CD4-positive, alpha-beta memory T cell (primary cell): ENCODE measurements at regions not wholly inside any gene's neighbourhood (a gene's known extent, or its start where the extent isn't known, plus 50 kb on each side); places are given as distances from the start of the nearest gene placed in this dataset.

ENCODE experiments used
- CTCF ChIA-PET: fragments of 350-600 bp; sonication (Branson Sonifier 250); formaldehyde crosslinking; loops from one replicate; lab custom pipeline; 2021; ENCODE audit warnings: inconsistent platforms; ENCODE audit not compliant: partially characterized antibody; lab: Charles Lee
- POLR2A ChIA-PET: fragments of 350-600 bp; sonication (Branson Sonifier 250); formaldehyde crosslinking; loops from one replicate; lab custom pipeline; 2021; ENCODE audit not compliant: partially characterized antibody; lab: Charles Lee
- DNase-seq, 5 donors: peaks; one replicate each; pipeline versions ENCODE4 v3.0.0 to v3.0.0-alpha.2; 2020 to 2022; ENCODE audit warnings: mixed read lengths in 1 of 5
- H3K27ac ChIP-seq: one replicate; pipeline ENCODE4 v1.7.0; 2013; ENCODE audit warnings: low read depth, low read length
- H3K27me3 ChIP-seq: 2 replicates; pipeline ENCODE4 v1.7.0; 2013; ENCODE audit warnings: mild to moderate bottlenecking, low read length, moderate library complexity; ENCODE audit not compliant: insufficient read depth
- H3K36me3 ChIP-seq: 2 replicates; pipeline ENCODE4 v1.7.0; 2013; ENCODE audit warnings: mild to moderate bottlenecking, low read length, moderate library complexity; ENCODE audit not compliant: insufficient read depth
- H3K4me1 ChIP-seq: 2 replicates; pipeline ENCODE4 v1.7.0; 2013; ENCODE audit warnings: mild to moderate bottlenecking, low read length, moderate library complexity; ENCODE audit not compliant: insufficient read depth
- H3K4me3 ChIP-seq, 2 donors: one replicate each; pipeline ENCODE4 v1.7.0; 2013; ENCODE audit warnings: low read length in 2 of 2, mild to moderate bottlenecking in 1 of 2
- H3K9me3 ChIP-seq, 2 donors: one replicate each; pipeline ENCODE4 v1.7.0; 2013; ENCODE audit warnings: low read length in 2 of 2, control low read depth in 1 of 2; ENCODE audit not compliant: control insufficient read depth in 1 of 2
- H3K27ac Mint-ChIP-seq, 7 donors: one replicate each; pipeline ENCODE4 v1.8.0; 2020 to 2021; ENCODE audit warnings: mixed read lengths in 7 of 7, mild to moderate bottlenecking in 6 of 7, inconsistent platforms in 3 of 7, moderate library complexity in 3 of 7
- H3K27me3 Mint-ChIP-seq, 2 donors: one replicate each; pipeline ENCODE4 v1.8.0; 2020 to 2021; ENCODE audit warnings: mixed read lengths in 2 of 2
- H3K36me3 Mint-ChIP-seq, 2 donors: one replicate each; pipeline ENCODE4 v1.8.0; 2020 to 2021; ENCODE audit warnings: mixed read lengths in 2 of 2, inconsistent platforms in 1 of 2, mild to moderate bottlenecking in 1 of 2
- H3K4me1 Mint-ChIP-seq, 4 donors: one replicate each; pipeline ENCODE4 v1.8.0; 2020 to 2021; ENCODE audit warnings: mixed read lengths in 4 of 4, mild to moderate bottlenecking in 1 of 4
- H3K4me3 Mint-ChIP-seq, 8 donors: one replicate each; pipeline ENCODE4 v1.8.0; 2020 to 2021; ENCODE audit warnings: mixed read lengths in 8 of 8, mild to moderate bottlenecking in 7 of 8, moderate library complexity in 6 of 8, inconsistent platforms in 3 of 8
- H3K9me3 Mint-ChIP-seq, 8 donors: one replicate each; pipeline ENCODE4 v1.8.0; 2020 to 2021; ENCODE audit warnings: mixed read lengths in 8 of 8, mild to moderate bottlenecking in 5 of 8, inconsistent platforms in 3 of 8, moderate library complexity in 1 of 8
- intact Hi-C: fragments of 100-400 bp; cut with micrococcal nuclease; formaldehyde crosslinking; loops from one replicate; pipeline ENCODE4 v1.15.1; 2023

DNA sequence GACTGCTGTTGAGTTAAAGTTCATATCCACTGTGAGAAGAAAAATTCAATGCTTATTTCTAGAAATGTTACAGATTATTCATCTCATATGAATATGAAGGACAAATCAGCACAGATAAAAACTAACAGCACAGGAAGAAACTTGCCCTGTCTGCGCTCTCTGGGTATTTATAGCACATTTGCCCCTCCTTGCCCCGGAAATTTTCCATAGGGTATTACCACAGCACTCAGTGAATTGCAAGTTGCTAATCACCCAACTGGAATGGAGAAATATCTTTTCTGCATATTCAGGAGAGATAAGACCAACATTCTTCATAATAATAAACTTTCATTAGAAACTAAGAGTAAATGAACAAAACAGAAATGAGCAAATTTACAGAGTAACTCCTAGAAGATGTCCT is 318.0 kb upstream of the KLF12 start:
- intact Hi-C loops: no loop called here
- H3K4me3 Mint-ChIP-seq: no peak overlapping the region
- peaks cover 0 to 4% (median 0%) of the 10 kb centered on the region in 4 donors for H3K4me1 Mint-ChIP-seq
- no peak overlapping the region for H3K27ac Mint-ChIP-seq
- H3K27me3 Mint-ChIP-seq: peaks cover 16% of the 10 kb centered on the region in 2 donors
- H3K9me3 ChIP-seq: no peaks in the 10 kb centered on the region
- no peak for DNase-seq
- peaks cover 0 to 13% (median 6%) of the 10 kb centered on the region in 8 donors for H3K9me3 Mint-ChIP-seq
- H3K36me3 ChIP-seq: no peaks in the 10 kb centered on the region
- H3K36me3 Mint-ChIP-seq: peaks cover 2 to 8% of the 10 kb centered on the region in 2 donors
- H3K4me1 ChIP-seq: no peaks in the 10 kb centered on the region
- H3K27ac ChIP-seq: no peak overlapping the region
- ChIA-PET CTCF (no interaction called here), POLR2A (no interaction called here)
- H3K4me3 ChIP-seq: no peak overlapping the region
- H3K27me3 ChIP-seq: no peaks in the 10 kb centered on the region

DNA sequence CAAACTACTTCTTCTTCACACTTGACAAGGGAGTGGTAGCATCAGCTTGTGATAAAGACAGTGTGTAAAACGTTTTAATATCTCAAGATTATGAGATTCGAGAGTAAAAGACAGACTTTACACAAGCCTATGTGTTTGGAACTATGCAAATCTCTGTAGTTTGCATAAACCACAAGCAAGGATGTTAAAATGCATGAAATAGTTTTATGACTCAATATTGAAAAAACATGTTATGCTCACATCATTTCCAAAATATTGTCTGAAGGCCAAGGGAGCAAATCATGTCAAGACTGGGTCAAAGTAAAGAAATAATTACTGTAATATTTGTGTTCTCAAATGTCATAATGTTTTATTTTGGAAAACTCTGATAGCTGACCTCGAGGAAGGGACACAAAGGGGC is 316.8 kb upstream of the KLF12 start:
- intact Hi-C loops: no loop called here
- Mint-ChIP-seq H3K27ac (no peak overlapping the region), H3K4me3 (no peak overlapping the region), H3K9me3 (peaks cover 0 to 13% (median 6%) of the 10 kb centered on the region in 8 donors), H3K27me3 (peaks cover 14 to 16% of the 10 kb centered on the region in 2 donors), H3K36me3 (peaks cover 2 to 8% of the 10 kb centered on the region in 2 donors), H3K4me1 (peaks cover 0 to 4% (median 0%) of the 10 kb centered on the region in 4 donors)
- H3K27me3 ChIP-seq: no peaks in the 10 kb centered on the region
- H3K27ac ChIP-seq: no peak overlapping the region
- no peaks in the 10 kb centered on the region for H3K36me3 ChIP-seq
- H3K9me3 ChIP-seq: no peaks in the 10 kb centered on the region
- DNase-seq: no peak
- no peaks in the 10 kb centered on the region for H3K4me1 ChIP-seq
- ChIA-PET CTCF (no interaction called here), POLR2A (no interaction called here)
- H3K4me3 ChIP-seq: no peak overlapping the region

DNA sequence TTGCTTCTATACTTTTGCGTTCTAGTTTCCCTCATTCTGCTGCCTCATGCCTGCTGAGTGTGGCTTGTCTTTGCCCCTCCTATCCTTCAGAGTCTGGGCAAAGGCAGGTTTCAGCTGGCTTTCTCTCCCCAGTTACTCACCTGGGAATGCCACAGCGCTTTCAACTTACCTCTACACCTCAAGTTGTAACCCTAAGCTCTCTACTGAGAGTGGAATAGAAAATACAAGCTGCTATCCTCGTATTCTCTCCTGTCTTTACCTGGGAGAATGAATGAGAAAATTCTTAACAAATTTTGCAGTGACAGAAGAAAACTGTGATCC is 316.3 kb upstream of the KLF12 start:
- Mint-ChIP-seq H3K4me1 (peaks cover 0 to 4% (median 0%) of the 10 kb centered on the region in 4 donors), H3K9me3 (peaks cover 0 to 13% (median 6%) of the 10 kb centered on the region in 8 donors), H3K27me3 (peaks cover 11 to 15% of the 10 kb centered on the region in 2 donors), H3K4me3 (no peak overlapping the region), H3K36me3 (peaks cover 2 to 8% of the 10 kb centered on the region in 2 donors), H3K27ac (peak overlapping the region in 1 of 7 donors; percentile 5)
- Histone ChIP-seq H3K36me3 (no peaks in the 10 kb centered on the region), H3K27me3 (no peaks in the 10 kb centered on the region), H3K4me3 (no peak overlapping the region), H3K27ac (no peak overlapping the region), H3K9me3 (no peaks in the 10 kb centered on the region), H3K4me1 (no peaks in the 10 kb centered on the region)
- DNase-seq: no peak
- intact Hi-C loops: no loop called here
- ChIA-PET POLR2A (no interaction called here), CTCF (no interaction called here)

DNA sequence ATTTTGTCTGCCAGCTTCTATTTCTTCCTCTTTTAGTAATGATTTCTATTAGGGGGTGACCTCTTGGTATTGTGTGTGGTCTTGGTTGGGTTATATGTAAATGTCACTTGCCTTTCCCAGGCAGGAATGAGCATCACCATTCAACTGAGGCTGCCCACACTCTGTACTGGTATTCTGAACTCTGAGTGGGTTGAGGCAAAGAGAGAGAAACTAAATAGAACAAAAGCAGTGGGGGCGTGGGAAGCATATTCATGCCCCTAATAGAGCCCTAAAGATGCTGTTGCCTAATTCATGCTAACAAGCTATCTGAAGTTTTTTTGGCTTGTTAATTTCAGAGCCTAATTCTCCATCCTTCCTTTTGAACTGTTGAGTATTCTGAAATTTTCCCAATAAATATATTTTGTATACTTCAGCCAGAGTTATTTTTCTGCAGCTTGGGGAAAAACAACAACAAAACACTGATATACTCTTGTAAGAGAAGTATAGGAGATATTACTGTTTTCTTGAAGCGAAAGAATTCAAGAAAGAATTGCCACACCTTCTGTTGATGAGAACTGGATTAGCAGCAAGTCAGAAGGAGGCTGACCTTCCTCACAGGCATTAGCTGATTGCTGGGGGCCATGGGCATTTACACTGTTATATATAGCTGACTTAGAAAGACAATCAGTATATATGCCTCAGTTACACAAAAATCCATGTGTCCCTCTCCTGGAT is 315.8 kb upstream of the KLF12 start:
- H3K27ac Mint-ChIP-seq: no peak overlapping the region
- ChIA-PET CTCF (no interaction called here), POLR2A (no interaction called here)
- Histone ChIP-seq H3K4me1 (no peaks in the 10 kb centered on the region), H3K36me3 (no peaks in the 10 kb centered on the region), H3K27me3 (no peaks in the 10 kb centered on the region), H3K9me3 (no peaks in the 10 kb centered on the region), H3K27ac (no peak overlapping the region), H3K4me3 (no peak overlapping the region)
- H3K36me3 Mint-ChIP-seq: peaks cover 2 to 8% of the 10 kb centered on the region in 2 donors
- peaks cover 0 to 13% (median 6%) of the 10 kb centered on the region in 8 donors for H3K9me3 Mint-ChIP-seq
- H3K4me3 Mint-ChIP-seq: no peak overlapping the region
- intact Hi-C loops: no loop called here
- no peak for DNase-seq
- H3K27me3 Mint-ChIP-seq: peaks cover 11 to 13% of the 10 kb centered on the region in 2 donors
- H3K4me1 Mint-ChIP-seq: peaks cover 0 to 4% (median 0%) of the 10 kb centered on the region in 4 donors

DNA sequence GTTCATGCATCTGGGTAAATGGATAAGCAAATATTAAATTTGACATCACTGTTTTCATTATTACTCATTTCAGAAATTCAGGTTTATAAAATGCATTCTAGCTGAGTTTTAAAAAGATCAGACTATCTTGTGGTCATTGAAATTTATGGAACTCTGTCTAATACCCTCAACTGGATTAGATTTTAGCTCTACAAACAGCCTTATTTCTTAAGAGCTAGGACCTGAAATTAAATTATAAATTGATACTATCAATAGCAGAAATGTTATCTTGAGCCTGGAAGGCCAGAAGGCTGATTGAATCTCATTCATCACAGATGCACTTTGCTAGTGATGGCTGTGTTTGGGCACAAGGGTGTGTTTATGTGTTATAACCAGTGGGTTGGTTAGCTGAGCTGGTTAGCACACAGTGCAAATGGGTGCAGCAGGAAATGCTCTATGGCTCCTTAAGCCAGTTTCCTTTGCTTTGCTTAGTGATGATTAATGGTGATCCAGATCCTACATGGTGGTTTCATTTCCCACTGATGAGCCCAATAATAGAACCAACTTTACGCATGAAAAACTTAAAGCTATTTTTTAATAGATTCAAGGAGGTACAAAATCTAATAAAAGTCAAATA is 310.8 kb upstream of the KLF12 start:
- Mint-ChIP-seq H3K9me3 (peaks cover 2 to 14% (median 5%) of the 10 kb centered on the region in 8 donors), H3K36me3 (peaks cover 4 to 23% of the 10 kb centered on the region in 2 donors), H3K4me1 (no peaks in the 10 kb centered on the region), H3K27ac (no peak overlapping the region), H3K27me3 (peaks cover 4% of the 10 kb centered on the region in 2 donors), H3K4me3 (no peak overlapping the region)
- Histone ChIP-seq H3K4me1 (no peaks in the 10 kb centered on the region), H3K9me3 (no peaks in the 10 kb centered on the region), H3K27me3 (no peaks in the 10 kb centered on the region), H3K4me3 (no peak overlapping the region), H3K27ac (no peak overlapping the region), H3K36me3 (no peaks in the 10 kb centered on the region)
- no peak for DNase-seq
- POLR2A ChIA-PET: no interaction called here
- CTCF ChIA-PET: no interaction called here
- intact Hi-C loops: no loop called here

DNA sequence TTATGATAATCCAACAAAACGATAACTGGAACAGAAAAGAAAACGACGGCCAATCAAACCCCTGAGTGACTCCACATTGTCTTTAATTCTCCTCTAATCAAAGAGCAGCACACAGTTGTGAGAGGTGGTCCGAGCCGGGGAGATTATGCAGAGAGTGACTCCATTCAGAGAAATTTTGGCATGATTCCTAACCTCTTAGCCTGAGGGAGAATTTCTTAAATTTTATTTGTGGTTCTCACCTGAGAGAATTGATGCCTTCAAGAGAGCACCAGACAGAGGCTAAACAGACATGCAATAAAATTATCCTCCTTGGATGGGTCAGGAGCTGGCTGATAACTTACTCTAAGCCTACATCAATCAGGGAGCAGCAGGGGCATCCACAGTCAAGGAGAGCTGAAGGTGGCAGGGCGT is 310.0 kb upstream of the KLF12 start:
- H3K27ac Mint-ChIP-seq: no peak overlapping the region
- peaks cover 4 to 22% of the 10 kb centered on the region in 2 donors for H3K36me3 Mint-ChIP-seq
- Histone ChIP-seq H3K27me3 (no peaks in the 10 kb centered on the region), H3K36me3 (no peaks in the 10 kb centered on the region), H3K4me1 (no peaks in the 10 kb centered on the region), H3K9me3 (no peaks in the 10 kb centered on the region), H3K27ac (no peak overlapping the region), H3K4me3 (no peak overlapping the region)
- ChIA-PET CTCF (no interaction called here), POLR2A (no interaction called here)
- no peaks in the 10 kb centered on the region for H3K4me1 Mint-ChIP-seq
- peaks cover 2 to 13% (median 4%) of the 10 kb centered on the region in 8 donors for H3K9me3 Mint-ChIP-seq
- no peak for DNase-seq
- H3K27me3 Mint-ChIP-seq: peaks cover 0 to 3% of the 10 kb centered on the region in 2 donors
- intact Hi-C loops: no loop called here
- no peak overlapping the region for H3K4me3 Mint-ChIP-seq

DNA sequence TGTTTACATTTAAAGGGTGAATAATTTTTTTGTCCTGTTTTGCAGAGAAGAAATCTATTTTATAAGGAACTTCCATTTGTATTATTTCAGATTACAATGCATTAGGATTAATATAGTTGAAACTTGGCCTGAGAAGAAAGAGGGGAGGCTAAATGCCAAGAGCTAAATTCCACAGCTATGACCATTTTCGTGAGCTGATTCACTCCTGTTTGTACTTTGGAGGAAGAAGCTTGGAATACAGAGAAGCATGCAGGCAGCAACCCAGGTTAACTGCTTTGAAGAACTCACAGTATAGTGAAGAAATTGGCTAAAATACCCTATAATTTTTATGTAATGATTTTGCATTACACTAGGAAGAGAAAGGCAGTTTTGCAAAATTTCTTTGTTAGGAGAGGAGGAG is 309.4 kb upstream of the KLF12 start:
- Mint-ChIP-seq H3K9me3 (peaks cover 2 to 10% (median 4%) of the 10 kb centered on the region in 8 donors), H3K4me1 (no peaks in the 10 kb centered on the region), H3K4me3 (no peak overlapping the region), H3K27ac (no peak overlapping the region), H3K36me3 (peaks cover 4 to 18% of the 10 kb centered on the region in 2 donors), H3K27me3 (peaks cover 0 to 3% of the 10 kb centered on the region in 2 donors)
- POLR2A ChIA-PET: no interaction called here
- Histone ChIP-seq H3K27me3 (no peaks in the 10 kb centered on the region), H3K4me1 (no peaks in the 10 kb centered on the region), H3K4me3 (no peak overlapping the region), H3K9me3 (no peaks in the 10 kb centered on the region), H3K36me3 (no peaks in the 10 kb centered on the region), H3K27ac (no peak overlapping the region)
- no peak for DNase-seq
- intact Hi-C loops: no loop called here
- CTCF ChIA-PET: no interaction called here
